GM19238 (cell line): ENCODE measurements at regions not wholly inside any gene's neighbourhood (a gene's known extent, or its start where the extent isn't known, plus 50 kb on each side); places are given as distances from the start of the nearest gene placed in this dataset.
"Not testable (repeated sequence)": the region's sequence is repeated elsewhere in the genome, so short reads cannot be mapped to it uniquely, and the experiment has no call there.

Experiments used
- DNase-seq: peaks from one replicate; pipeline ENCODE4 v3.0.0; 2011; ENCODE audit warnings: low spot score; ENCODE audit not compliant: insufficient read length

- DNase-seq, result no peak
Measured at GRCh38 chr4:38413524-38414341, 250.3 kb upstream of the KLF3 start.

GRCh38 chr4:38414410-38414809 is 249.6 kb upstream of the KLF3 start:
- no peak for DNase-seq

DNA sequence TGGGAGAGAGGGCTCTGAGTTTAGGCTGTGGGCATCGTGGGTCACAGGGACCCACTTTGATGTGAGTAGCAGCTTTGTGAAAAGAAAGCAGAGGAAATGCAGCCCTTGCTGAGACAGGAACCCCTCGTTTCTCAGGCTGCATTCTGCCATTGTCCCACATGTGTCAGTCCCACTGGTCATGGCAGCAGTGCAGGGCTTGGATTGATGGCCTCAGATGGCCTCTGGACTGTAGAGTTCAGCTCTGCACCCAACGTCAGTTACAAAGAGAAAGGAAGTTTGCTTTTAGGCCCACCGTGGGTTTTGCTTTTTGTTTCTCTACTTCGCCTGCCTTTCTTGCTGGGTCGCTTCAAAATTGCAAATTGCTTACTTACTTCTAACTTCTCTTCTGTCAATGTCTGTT is 248.3 kb upstream of the KLF3 start:
- no peak for DNase-seq

DNA sequence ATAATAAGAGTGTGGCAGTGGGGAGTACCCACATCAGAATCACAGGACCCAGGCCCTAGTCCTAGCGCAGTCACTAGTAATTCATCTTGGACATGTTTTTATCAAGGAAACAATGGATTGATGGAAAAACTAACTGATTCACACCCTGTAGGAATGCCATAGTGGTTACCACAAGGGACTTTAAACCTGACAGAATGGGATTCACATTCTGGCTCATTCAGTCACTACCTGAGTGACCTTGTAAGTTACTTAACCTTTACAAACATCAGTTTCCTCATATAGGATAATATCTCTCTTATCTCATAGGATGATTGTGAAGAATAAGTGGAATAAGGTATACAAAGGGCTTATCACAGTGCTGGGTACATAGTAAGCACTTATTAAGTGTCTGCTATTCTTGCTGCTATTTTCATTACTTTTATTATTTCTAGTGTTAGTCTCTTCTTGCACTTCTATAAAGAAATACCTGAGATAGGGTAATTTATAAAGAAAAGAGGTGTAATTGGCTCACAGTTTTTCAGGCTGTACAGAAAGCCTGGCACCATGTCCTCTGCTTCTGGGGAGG is 247.5 kb upstream of the KLF3 start:
- DNase-seq, result no peak

- not testable (repeated sequence) for DNase-seq
Measured at GRCh38 chr4:38420254-38420653, 243.7 kb upstream of the KLF3 start.

- DNase-seq, result no peak
Measured at GRCh38 chr4:38422850-38423249, 241.1 kb upstream of the KLF3 start.

GRCh38 chr4:38424151-38424871 is 239.7 kb upstream of the KLF3 start:
- no peak for DNase-seq

DNA sequence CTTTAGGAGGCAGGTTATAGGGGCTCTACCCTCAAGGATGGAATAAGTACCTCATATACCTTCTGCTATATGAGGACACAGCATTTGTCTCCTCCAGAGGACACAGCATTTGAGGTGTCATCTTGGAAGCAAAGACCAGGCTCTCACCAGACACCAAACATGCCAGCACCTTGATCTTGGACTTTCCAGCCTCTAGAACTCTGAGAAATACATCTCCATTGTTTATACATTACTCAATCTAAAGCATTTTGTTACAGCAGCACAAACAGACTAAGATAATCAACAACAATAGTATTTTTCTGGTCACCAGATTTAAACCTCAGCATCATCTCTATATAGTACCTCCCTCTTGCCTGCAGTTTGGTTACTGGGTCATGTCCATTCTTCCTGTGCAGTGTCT is 237.5 kb upstream of the KLF3 start:
- no peak for DNase-seq

- no peak for DNase-seq
Measured at GRCh38 chr4:38430841-38431240, 233.2 kb upstream of the KLF3 start.

GRCh38 chr4:38442073-38442788 is 221.8 kb upstream of the KLF3 start:
- no peak for DNase-seq

DNA sequence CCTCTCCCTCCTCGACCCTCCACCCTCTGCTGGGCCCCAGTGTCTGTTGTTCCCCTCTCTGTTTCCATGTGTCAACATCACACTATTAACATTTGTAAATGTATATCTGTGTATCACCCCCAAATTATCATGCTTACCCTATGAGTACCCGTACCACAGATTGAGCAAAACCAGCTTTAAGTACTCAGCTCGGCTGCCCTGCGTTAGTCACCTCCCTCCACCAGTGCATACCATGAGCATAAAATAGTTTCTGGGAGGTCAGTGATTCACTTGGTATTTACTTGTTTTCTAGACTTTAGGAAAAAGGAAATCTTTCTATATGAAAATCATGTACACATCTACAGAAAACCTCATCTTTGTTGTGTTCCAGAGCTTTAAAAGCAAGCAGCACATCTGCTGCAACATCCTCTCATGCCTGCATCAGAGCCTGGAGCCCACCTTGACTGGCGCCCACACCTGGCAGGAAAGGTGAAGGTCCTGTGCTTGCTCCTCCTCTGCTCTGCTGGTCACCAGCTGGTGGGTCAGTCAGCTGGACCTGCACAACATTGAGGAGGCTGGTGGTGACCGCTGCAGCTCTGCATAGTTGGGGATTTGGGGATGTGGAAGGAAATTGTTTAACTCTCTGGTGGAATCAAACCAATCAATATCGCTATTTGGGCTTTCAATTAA is 214.4 kb upstream of the KLF3 start:
- no peak for DNase-seq

DNA sequence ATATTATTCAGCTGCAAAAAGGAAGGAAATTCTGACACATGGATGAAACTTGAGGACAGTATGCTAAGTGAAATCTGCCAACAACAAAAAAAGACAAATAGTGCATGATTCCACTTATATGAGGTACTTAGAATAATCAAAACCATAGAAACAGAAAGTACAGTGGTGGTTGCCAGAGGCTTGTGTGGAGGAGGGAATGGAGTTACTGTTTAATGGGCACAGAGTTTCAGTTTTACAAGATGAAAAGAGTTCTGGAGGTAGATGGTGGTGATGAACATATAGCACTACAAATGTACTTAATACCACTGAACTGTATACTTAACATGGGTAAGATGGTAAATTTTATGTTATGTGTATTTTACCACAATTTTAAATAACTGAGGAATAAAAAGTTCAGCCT is 212.0 kb upstream of the KLF3 start:
- no peak for DNase-seq

DNA sequence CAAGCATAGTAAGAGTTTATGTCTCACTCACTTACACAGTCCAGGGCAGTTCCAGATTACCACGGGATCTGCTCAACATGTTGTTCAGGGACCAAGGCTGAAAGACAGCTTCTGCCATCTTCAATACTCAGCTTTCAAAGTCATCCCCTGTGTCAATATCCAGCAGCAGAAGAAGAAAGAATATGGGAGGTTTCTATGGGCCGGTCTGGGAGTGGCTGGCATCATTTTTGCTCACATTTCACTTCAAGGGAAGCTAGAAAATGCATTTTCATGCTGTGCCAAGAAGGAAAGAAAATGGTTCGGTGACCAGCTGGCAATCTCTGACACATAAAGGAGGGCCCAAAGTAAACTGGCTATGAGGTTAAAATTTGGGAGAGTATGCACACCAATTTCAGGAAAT is 211.5 kb upstream of the KLF3 start:
- DNase-seq, result no peak

DNA sequence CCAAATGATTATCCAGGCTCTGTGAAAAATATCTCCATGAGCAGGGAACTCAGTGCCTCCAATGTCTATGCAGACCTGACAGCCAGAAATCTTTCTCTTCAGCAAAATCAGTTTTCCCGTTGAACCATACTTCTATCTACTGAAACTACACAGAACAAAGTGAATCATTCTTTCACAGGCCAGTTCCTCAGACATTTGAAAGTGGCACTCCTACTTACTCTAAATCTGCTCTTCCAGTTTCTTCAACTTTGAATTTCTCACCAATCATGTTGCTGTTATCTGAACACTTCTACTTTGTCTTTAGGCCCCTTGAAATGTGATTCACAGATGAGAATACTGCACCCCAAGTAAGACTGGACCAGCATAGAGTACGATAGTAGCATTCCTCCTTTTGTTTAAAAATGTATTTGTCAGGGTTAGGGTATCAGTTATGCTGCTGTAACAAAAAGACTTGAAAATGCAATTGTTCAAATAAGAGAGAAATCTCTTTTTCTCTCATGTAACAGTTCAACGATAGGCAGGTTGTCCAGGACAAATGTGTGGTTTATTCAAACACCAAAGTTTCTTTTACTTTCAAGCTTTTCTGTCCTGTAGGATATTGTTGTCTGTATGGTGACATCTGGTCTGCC is 210.6 kb upstream of the KLF3 start:
- no peak for DNase-seq

- no peak for DNase-seq
Measured at GRCh38 chr4:38454284-38454683, 209.7 kb upstream of the KLF3 start.

GRCh38 chr4:38455092-38455862 is 208.7 kb upstream of the KLF3 start:
- no peak for DNase-seq

DNA sequence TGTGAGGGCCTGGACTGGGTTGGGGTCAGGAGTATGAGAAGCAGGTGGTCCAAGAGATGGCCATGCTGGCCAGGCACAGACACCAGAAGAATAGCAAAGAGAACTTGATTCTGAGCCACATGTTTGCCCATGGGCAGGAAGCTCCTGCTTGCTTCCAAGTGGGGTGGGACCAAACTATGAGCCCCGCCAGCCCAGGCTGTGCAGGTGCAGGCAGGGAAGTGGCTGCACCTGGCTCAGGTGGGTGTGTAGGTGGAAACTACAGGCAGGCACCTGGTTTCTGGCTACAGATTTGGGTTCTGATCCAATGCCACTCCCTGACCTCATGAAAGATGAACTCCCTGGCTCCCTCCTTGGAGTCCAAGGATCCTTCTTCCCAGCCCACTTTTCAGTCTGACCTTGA is 207.9 kb upstream of the KLF3 start:
- no peak for DNase-seq

DNA sequence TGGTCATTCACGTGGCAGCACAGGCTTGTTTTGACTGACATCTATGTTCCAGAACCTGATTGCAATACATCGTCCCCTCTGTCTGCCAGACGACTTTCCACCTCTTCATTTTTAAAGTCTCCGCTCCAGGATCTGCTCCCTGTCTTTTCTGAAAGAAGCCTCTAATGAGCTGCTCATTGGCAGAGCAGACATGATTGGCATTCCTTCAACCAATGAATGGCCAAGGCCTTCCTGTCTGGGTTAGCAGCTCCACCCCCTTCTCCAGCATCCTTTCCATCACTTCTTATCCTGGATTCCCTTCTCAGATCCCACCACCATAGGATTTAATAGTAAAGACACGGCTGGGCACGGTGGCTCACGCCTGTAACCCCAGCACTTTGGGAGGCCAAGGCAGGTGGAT is 202.7 kb upstream of the KLF3 start:
- no peak for DNase-seq

GRCh38 chr4:38462367-38463055 is 201.5 kb upstream of the KLF3 start:
- DNase-seq, result no peak
